Endothelial cell of umbilical vein (primary cell): ENCODE measurements at regions not wholly inside any gene's neighbourhood (a gene's known extent, or its start where the extent isn't known, plus 50 kb on each side); places are given as distances from the start of the nearest gene placed in this dataset.

Experiments
- BruUV-seq: library from RNA; stranded (reverse); fragments of 400-500 nt; replicated peaks from 2 replicates; lab custom pipeline; 2021; lab: Mats Ljungman, UMichigan
- CTCF ChIA-PET: fragments of 300-600, 350-600 bp; sonication (Branson Sonifier 250); formaldehyde crosslinking; loops from one replicate; lab custom pipeline; 2021; ENCODE audit warnings: antibody characterized with exemption, inconsistent platforms; lab: Charles Lee
- POLR2A ChIA-PET: fragments of 300-600, 350-600 bp; sonication (Branson Sonifier 250); formaldehyde crosslinking; loops from one replicate; lab custom pipeline; 2021; ENCODE audit warnings: antibody characterized with exemption, inconsistent platforms; lab: Charles Lee
- DNase-seq: peaks from one replicate; pipeline ENCODE4 v3.0.0-alpha.2; 2011; ENCODE audit warnings: low read depth, low spot score
- FAIRE-seq: peaks from 2 replicates; lab custom pipeline; 2011; peaks lifted over from hg19 to GRCh38; lab: Jason Lieb, UNC
- H2AFZ ChIP-seq: 2 replicates; pipeline ENCODE4 v1.6.0; 2012; ENCODE audit warnings: low read depth, low read length, control low read depth, inconsistent platforms
- H3K27ac ChIP-seq: 2 replicates; pipeline ENCODE4 v1.5.1; 2011; ENCODE audit warnings: low read depth, mild to moderate bottlenecking, control low read depth, low read length, moderate library complexity; ENCODE audit not compliant: insufficient read depth
- H3K27me3 ChIP-seq, 2 experiments: 2 replicates each; pipeline versions ENCODE4 v1.6.0 to v1.6.1; 2011; ENCODE audit warnings: low read length in 2 of 2, mixed read lengths in 1 of 2; ENCODE audit not compliant: control insufficient read depth in 2 of 2, insufficient read depth in 2 of 2
- H3K36me3 ChIP-seq, 2 experiments: 2 replicates in 1 of 2; 3 replicates in 1 of 2; pipeline ENCODE4 v1.5.1; 2011; ENCODE audit warnings: low read length in 2 of 2, mild to moderate bottlenecking in 1 of 2, moderate library complexity in 1 of 2; ENCODE audit not compliant: control insufficient read depth in 2 of 2, insufficient read depth in 2 of 2; ENCODE audit errors: extremely low read depth in 1 of 2
- H3K4me1 ChIP-seq: 3 replicates; pipeline ENCODE4 v1.5.1; 2011; ENCODE audit warnings: mild to moderate bottlenecking, low read length; ENCODE audit not compliant: control insufficient read depth, insufficient read depth; ENCODE audit errors: extremely low read depth
- H3K4me2 ChIP-seq: 2 replicates; pipeline ENCODE4 v1.6.1; 2011; ENCODE audit warnings: low read length, control low read depth, mixed read lengths; ENCODE audit not compliant: insufficient read depth
- H3K4me3 ChIP-seq, 3 experiments: fragments of 200-600 bp in 1 of 3; sonication (generic), shearing (Covaris generic) in 1 of 3; replicated peaks in 1 of 3; 2 replicates each; pipeline ENCODE4 v1.5.1; 2011 to 2016; ENCODE audit warnings: control low read depth in 3 of 3, low read length in 3 of 3, mild to moderate bottlenecking in 2 of 3, inconsistent platforms in 1 of 3, low read depth in 1 of 3, moderate library complexity in 1 of 3; ENCODE audit not compliant: insufficient read depth in 1 of 3
- H3K79me2 ChIP-seq: 2 replicates; pipeline ENCODE4 v1.6.0; 2012; ENCODE audit warnings: low read length, inconsistent platforms; ENCODE audit not compliant: control insufficient read depth, insufficient read depth
- H3K9ac ChIP-seq: replicated peaks from 2 replicates; pipeline ENCODE3; 2011; ENCODE audit warnings: low read length, control low read depth; ENCODE audit not compliant: insufficient read depth; ENCODE audit errors: extremely low read depth
- H3K9me1 ChIP-seq: replicated peaks from 3 replicates; pipeline ENCODE4 v1.6.0; 2011; ENCODE audit warnings: mild to moderate bottlenecking, low read length; ENCODE audit not compliant: control insufficient read depth, insufficient read depth; ENCODE audit errors: extremely low read depth
- H3K9me3 ChIP-seq: replicated peaks from 2 replicates; pipeline ENCODE4 v1.5.1; 2012; ENCODE audit warnings: low read length, inconsistent platforms; ENCODE audit not compliant: control insufficient read depth, insufficient read depth
- H4K20me1 ChIP-seq: replicated peaks from 2 replicates; pipeline ENCODE3; 2011; ENCODE audit warnings: mild to moderate bottlenecking, low read length; ENCODE audit not compliant: control insufficient read depth, insufficient read depth; ENCODE audit errors: extremely low read depth
- EZH2 ChIP-seq: IDR thresholded peaks from 2 replicates; pipeline ENCODE4 v1.6.1; 2012; ENCODE audit warnings: borderline replicate concordance, low read depth, mild to moderate bottlenecking, moderate library complexity, low read length, inconsistent platforms; ENCODE audit not compliant: severe bottlenecking
- GATA2 ChIP-seq: IDR thresholded peaks from 2 replicates; pipeline ENCODE4 v1.7.0; 2011; ENCODE audit warnings: low read depth, mild to moderate bottlenecking, moderate library complexity, mixed read lengths, low read length; ENCODE audit not compliant: insufficient read length, insufficient read depth
- JUN ChIP-seq: IDR thresholded peaks from 2 replicates; pipeline ENCODE4 v1.6.1; 2011; ENCODE audit warnings: borderline replicate concordance, low read depth; ENCODE audit not compliant: insufficient read length, insufficient read depth
- POLR2A ChIP-seq: IDR thresholded peaks from 2 replicates; pipeline ENCODE4 v1.6.1; 2012; ENCODE audit warnings: low read depth, mild to moderate bottlenecking, control low read depth, low read length
- dilution Hi-C: fragments of 300-500 bp; cut with MboI; formaldehyde crosslinking; loops from one replicate; pipeline ENCODE4 v1.15.0; 2019; ENCODE audit warnings: low sequenced_read_pairs; ENCODE audit not compliant: extremely low pct_ligation_motif_present
- intact Hi-C: fragments of 100-400 bp; cut with micrococcal nuclease; formaldehyde crosslinking; loops from one replicate; pipeline ENCODE4 v1.10.0; 2022

- DNase-seq (no peak), FAIRE-seq (no peak)
- CTCF ChIA-PET: no interaction called here
- Histone ChIP-seq H2AFZ (no peak overlapping the region), H3K4me2 (no peak overlapping the region), H4K20me1 (no peaks in the 10 kb centered on the region), H3K4me1 (no peaks in the 10 kb centered on the region), H3K27me3 (no peaks in the 10 kb centered on the region), H3K9ac (no peak overlapping the region), H3K36me3 (no peaks in the 10 kb centered on the region), H3K9me1 (no peaks in the 10 kb centered on the region), H3K9me3 (no peaks in the 10 kb centered on the region), H3K4me3 (no peak overlapping the region), H3K79me2 (no peaks in the 10 kb centered on the region), H3K27ac (no peak overlapping the region)
- TF ChIP-seq GATA2: no peak
- intact Hi-C loops: no loop called here
- no TSS peak for BruUV-seq
- dilution Hi-C loops: no loop called here
- POLR2A ChIA-PET: no interaction called here
These were observed 367.6 kb upstream of the DAB1 start for GRCh38 chr1:57791497-57791896.

- Histone ChIP-seq H3K36me3 (no peaks in the 10 kb centered on the region), H3K4me2 (no peak overlapping the region), H3K9me1 (no peaks in the 10 kb centered on the region), H3K9ac (no peak overlapping the region), H3K27me3 (no peaks in the 10 kb centered on the region), H3K9me3 (no peaks in the 10 kb centered on the region), H4K20me1 (no peaks in the 10 kb centered on the region), H3K27ac (no peak overlapping the region), H2AFZ (no peak overlapping the region), H3K79me2 (no peaks in the 10 kb centered on the region), H3K4me1 (no peaks in the 10 kb centered on the region), H3K4me3 (no peak overlapping the region)
- no TSS peak for BruUV-seq
- FAIRE-seq (no peak), DNase-seq (no peak)
- TF ChIP-seq JUN (no peak), POLR2A (no peak), EZH2 (no peak)
- CTCF ChIA-PET: no interaction called here
- intact Hi-C loops (no loop called here), dilution Hi-C loops (no loop called here)
- POLR2A ChIA-PET: no interaction called here
These were observed 366.1 kb upstream of the DAB1 start for GRCh38 chr1:57789936-57790335.
